ENCODE measurements at regions not wholly inside any gene's neighbourhood (a gene's known extent, or its start where the extent isn't known, plus 50 kb on each side); places are given as distances from the start of the nearest gene placed in this dataset.

DNA sequence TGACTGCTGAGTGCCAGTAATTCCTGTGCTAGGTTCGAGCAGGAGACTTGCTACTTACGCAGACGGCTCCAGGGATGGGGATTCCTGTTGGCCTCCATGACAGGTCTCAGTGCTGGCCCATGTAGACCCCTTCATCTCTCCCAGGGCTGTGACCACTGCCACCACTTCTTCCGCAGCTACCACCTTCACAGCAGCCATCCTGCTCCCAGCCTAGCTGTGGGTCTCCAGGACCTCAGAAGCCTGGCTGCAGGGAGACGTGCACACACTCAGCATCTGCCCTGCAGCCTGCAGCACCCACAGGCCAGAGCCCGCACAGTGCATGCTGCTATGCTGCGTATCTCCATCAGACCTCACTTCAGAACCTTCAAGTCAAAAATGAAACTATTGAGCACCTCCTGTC is 1503.9 kb downstream of the BRD1 start:
- Mint-ChIP-seq H3K27me3 (peaks cover 3 to 7% of the 10 kb centered on the region in 2 donors), H3K4me1 (no peaks in the 10 kb centered on the region), H3K4me3 (no peak overlapping the region), H3K9me3 (peaks cover 2 to 16% (median 9%) of the 10 kb centered on the region in 3 donors), H3K36me3 (no peaks in the 10 kb centered on the region), H3K27ac (no peak overlapping the region)
- H3K4me1 ChIP-seq (ENCODE audit: control insufficient read depth in 1 of 2, extremely low read depth in 1 of 2, insufficient read depth in 2 of 2, low read length in 2 of 2) = no peaks in the 10 kb centered on the region
- H3K9me3 ChIP-seq = no peaks in the 10 kb centered on the region
- WGBS (ENCODE audit: insufficient coverage) = 88% methylated on average over 6 of the region's 7 CpGs
- no peak overlapping the region for H3K4me3 ChIP-seq (ENCODE audit: control insufficient read depth in 1 of 2, extremely low read depth in 1 of 2, low read length in 1 of 2)
- DNase-seq = no peak
- H3K27ac ChIP-seq (ENCODE audit: low read length) = no peak overlapping the region
- no peak for ATAC-seq (replicated peaks in 1 of 4)
- CTCF ChIA-PET = no interaction called here
- H3K36me3 ChIP-seq (ENCODE audit: control insufficient read depth in 2 of 2, extremely low read depth in 1 of 2, insufficient read depth in 1 of 2, low read length in 1 of 2) = no peaks in the 10 kb centered on the region
- peaks cover 0 to 17% of the 10 kb centered on the region in 2 experiments for H3K27me3 ChIP-seq (replicated peaks in 1 of 2; ENCODE audit: control insufficient read depth in 2 of 2, extremely low read depth in 1 of 2, insufficient read depth in 2 of 2, low read length in 1 of 2)
- POLR2A ChIA-PET = no interaction called here

DNA sequence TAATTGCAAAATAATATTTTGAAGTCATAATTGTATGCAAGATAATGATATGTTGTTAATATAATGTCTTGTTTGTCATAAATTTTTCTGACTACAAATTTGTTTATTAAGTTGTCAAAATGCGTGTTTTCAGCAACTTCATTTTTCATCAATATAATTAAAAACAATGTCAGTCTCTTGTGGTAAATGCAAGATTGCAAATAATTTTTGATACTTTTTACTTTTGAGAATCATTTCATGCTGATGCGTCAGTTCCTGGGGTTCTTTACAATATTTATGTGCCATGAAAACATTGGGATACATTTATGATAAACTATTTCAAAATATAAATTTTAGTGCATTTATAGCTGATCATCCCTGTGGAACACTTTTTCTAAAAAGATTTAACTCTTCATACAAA is 1504.8 kb downstream of the BRD1 start:
- Histone ChIP-seq H3K4me3 (ENCODE audit: control insufficient read depth in 1 of 2, extremely low read depth in 1 of 2, low read length in 1 of 2) (no peak overlapping the region), H3K4me1 (ENCODE audit: control insufficient read depth in 1 of 2, extremely low read depth in 1 of 2, insufficient read depth in 2 of 2, low read length in 2 of 2) (no peaks in the 10 kb centered on the region), H3K27me3 (replicated peaks in 1 of 2; ENCODE audit: control insufficient read depth in 2 of 2, extremely low read depth in 1 of 2, insufficient read depth in 2 of 2, low read length in 1 of 2) (peaks cover 0 to 18% of the 10 kb centered on the region in 2 experiments), H3K36me3 (ENCODE audit: control insufficient read depth in 2 of 2, extremely low read depth in 1 of 2, insufficient read depth in 1 of 2, low read length in 1 of 2) (no peaks in the 10 kb centered on the region), H3K27ac (ENCODE audit: low read length) (no peak overlapping the region), H3K9me3 (no peaks in the 10 kb centered on the region)
- H3K9me3 Mint-ChIP-seq = peaks cover 2 to 13% (median 4%) of the 10 kb centered on the region in 3 donors
- H3K27me3 Mint-ChIP-seq = peaks cover 3 to 4% of the 10 kb centered on the region in 2 donors
- DNase-seq (no peak), ATAC-seq (replicated peaks in 1 of 4) (no peak)
- CTCF ChIA-PET = no interaction called here
- no peaks in the 10 kb centered on the region for H3K4me1 Mint-ChIP-seq
- POLR2A ChIA-PET = no interaction called here
- no peak overlapping the region for H3K27ac Mint-ChIP-seq
- no peaks in the 10 kb centered on the region for H3K36me3 Mint-ChIP-seq
- WGBS (ENCODE audit: insufficient coverage) = no CpG with 5 or more reads among the region's 2 CpGs
- no peak overlapping the region for H3K4me3 Mint-ChIP-seq

GRCh38 chr22:48321986-48322545 is 1505.6 kb downstream of the BRD1 start:
- H3K36me3 Mint-ChIP-seq = no peaks in the 10 kb centered on the region
- no peak for ATAC-seq (replicated peaks in 1 of 4)
- Histone ChIP-seq H3K36me3 (ENCODE audit: control insufficient read depth in 2 of 2, extremely low read depth in 1 of 2, insufficient read depth in 1 of 2, low read length in 1 of 2) (no peaks in the 10 kb centered on the region), H3K4me3 (ENCODE audit: control insufficient read depth in 1 of 2, extremely low read depth in 1 of 2, low read length in 1 of 2) (no peak overlapping the region), H3K4me1 (ENCODE audit: control insufficient read depth in 1 of 2, extremely low read depth in 1 of 2, insufficient read depth in 2 of 2, low read length in 2 of 2) (no peaks in the 10 kb centered on the region), H3K9me3 (no peaks in the 10 kb centered on the region), H3K27ac (ENCODE audit: low read length) (no peak overlapping the region), H3K27me3 (replicated peaks in 1 of 2; ENCODE audit: control insufficient read depth in 2 of 2, extremely low read depth in 1 of 2, insufficient read depth in 2 of 2, low read length in 1 of 2) (peaks cover 0 to 18% of the 10 kb centered on the region in 2 experiments)
- POLR2A ChIA-PET = no interaction called here
- H3K27ac Mint-ChIP-seq = no peak overlapping the region
- CTCF ChIA-PET = no interaction called here
- peaks cover 2 to 13% (median 4%) of the 10 kb centered on the region in 3 donors for H3K9me3 Mint-ChIP-seq
- 62% methylated on average over 9 of the region's 9 CpGs for WGBS (ENCODE audit: insufficient coverage)
- H3K4me3 Mint-ChIP-seq = no peak overlapping the region
- H3K4me1 Mint-ChIP-seq = no peaks in the 10 kb centered on the region
- DNase-seq = no peak
- H3K27me3 Mint-ChIP-seq = peaks cover 3 to 4% of the 10 kb centered on the region in 2 donors

DNA sequence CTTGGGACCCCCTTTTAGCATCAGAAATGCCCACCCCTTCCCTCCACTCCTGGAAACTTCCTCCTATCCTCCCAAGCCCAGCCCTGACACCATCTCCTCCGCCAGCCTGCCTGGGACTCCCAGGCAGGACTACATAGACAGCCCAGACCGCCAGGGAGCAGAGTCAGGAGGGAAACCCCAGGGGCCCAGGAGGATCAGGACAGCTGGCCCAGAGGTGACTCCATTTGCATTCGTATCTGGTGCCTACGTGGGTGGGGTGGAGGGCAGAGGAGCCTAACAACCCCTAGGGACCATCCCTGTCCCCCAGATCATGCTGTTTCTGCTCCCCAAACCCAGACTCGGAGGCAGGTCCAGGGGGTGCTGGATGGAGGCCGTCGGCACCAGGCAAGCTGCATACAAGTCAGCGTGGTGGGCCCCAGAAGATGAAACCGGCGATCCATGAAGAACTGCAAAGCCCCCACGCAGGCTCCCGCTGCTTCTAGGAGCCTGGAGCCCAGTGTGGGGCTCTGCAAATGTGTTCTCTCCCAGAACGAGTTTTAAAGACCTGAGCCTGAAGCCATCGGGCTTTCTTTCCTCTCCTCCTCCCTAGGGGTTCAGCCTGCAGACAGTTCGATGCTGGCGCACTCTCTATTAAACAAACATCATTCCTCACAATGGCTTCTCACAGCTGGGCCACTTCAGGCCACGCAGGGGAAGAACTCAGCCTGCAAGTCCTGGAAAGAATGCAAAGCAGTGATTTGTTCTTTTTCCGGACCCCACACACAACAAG is 1506.8 kb downstream of the BRD1 start:
- no peak for ATAC-seq (replicated peaks in 1 of 4)
- Mint-ChIP-seq H3K36me3 (no peaks in the 10 kb centered on the region), H3K27me3 (peaks cover 3 to 4% of the 10 kb centered on the region in 2 donors), H3K27ac (no peak overlapping the region), H3K4me1 (no peaks in the 10 kb centered on the region), H3K4me3 (no peak overlapping the region), H3K9me3 (peaks cover 2 to 13% (median 4%) of the 10 kb centered on the region in 3 donors)
- 76% methylated on average over 15 of the region's 18 CpGs for WGBS (ENCODE audit: insufficient coverage)
- ChIA-PET CTCF (no interaction called here), POLR2A (no interaction called here)
- Histone ChIP-seq H3K4me1 (ENCODE audit: control insufficient read depth in 1 of 2, extremely low read depth in 1 of 2, insufficient read depth in 2 of 2, low read length in 2 of 2) (no peaks in the 10 kb centered on the region), H3K36me3 (ENCODE audit: control insufficient read depth in 2 of 2, extremely low read depth in 1 of 2, insufficient read depth in 1 of 2, low read length in 1 of 2) (no peaks in the 10 kb centered on the region), H3K27ac (ENCODE audit: low read length) (no peak overlapping the region), H3K27me3 (replicated peaks in 1 of 2; ENCODE audit: control insufficient read depth in 2 of 2, extremely low read depth in 1 of 2, insufficient read depth in 2 of 2, low read length in 1 of 2) (peaks cover 0 to 22% of the 10 kb centered on the region in 2 experiments), H3K9me3 (no peaks in the 10 kb centered on the region), H3K4me3 (ENCODE audit: control insufficient read depth in 1 of 2, extremely low read depth in 1 of 2, low read length in 1 of 2) (no peak overlapping the region)
- no peak for DNase-seq

DNA sequence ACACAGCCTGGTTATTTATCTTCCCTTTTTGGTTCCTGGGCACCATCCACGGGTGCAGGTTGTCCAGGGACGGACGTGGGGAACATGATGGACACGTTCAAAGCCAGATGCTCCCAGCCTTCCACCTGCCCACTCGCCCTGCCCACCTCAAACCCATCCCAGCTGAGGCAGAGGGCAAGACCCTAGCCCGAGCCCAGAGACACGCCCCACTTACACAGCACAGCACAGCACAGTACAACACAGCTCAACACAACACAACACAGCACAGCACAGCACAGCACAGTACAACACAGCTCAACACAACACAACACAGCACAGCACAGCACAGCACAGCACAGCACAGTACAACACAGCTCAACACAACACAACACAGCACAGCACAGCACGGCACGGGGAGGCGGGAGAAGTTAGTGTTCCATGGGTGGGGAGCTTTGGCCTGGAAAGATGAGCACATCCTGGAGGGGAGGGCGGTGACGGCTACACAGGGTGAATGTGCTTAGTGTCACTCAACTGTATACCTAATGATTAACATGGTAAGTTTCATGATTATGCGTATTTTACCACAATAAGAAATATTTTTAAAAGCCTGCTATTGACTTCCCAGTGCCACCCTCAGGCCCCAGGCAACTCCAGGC is 1507.5 kb downstream of the BRD1 start:
- Mint-ChIP-seq H3K27ac (no peak overlapping the region), H3K4me1 (no peaks in the 10 kb centered on the region), H3K36me3 (no peaks in the 10 kb centered on the region), H3K27me3 (peaks cover 3 to 4% of the 10 kb centered on the region in 2 donors), H3K4me3 (no peak overlapping the region), H3K9me3 (peaks cover 0 to 13% (median 4%) of the 10 kb centered on the region in 3 donors)
- WGBS (ENCODE audit: insufficient coverage) = 93% methylated on average over 4 of the region's 13 CpGs
- no peaks in the 10 kb centered on the region for H3K9me3 ChIP-seq
- peaks cover 0 to 20% of the 10 kb centered on the region in 2 experiments for H3K27me3 ChIP-seq (replicated peaks in 1 of 2; ENCODE audit: control insufficient read depth in 2 of 2, extremely low read depth in 1 of 2, insufficient read depth in 2 of 2, low read length in 1 of 2)
- ChIA-PET CTCF (no interaction called here), POLR2A (no interaction called here)
- no peak overlapping the region for H3K4me3 ChIP-seq (ENCODE audit: control insufficient read depth in 1 of 2, extremely low read depth in 1 of 2, low read length in 1 of 2)
- no peaks in the 10 kb centered on the region for H3K36me3 ChIP-seq (ENCODE audit: control insufficient read depth in 2 of 2, extremely low read depth in 1 of 2, insufficient read depth in 1 of 2, low read length in 1 of 2)
- no peak overlapping the region for H3K27ac ChIP-seq (ENCODE audit: low read length)
- H3K4me1 ChIP-seq (ENCODE audit: control insufficient read depth in 1 of 2, extremely low read depth in 1 of 2, insufficient read depth in 2 of 2, low read length in 2 of 2) = no peaks in the 10 kb centered on the region
- DNase-seq (no peak), ATAC-seq (replicated peaks in 1 of 4) (no peak)

DNA sequence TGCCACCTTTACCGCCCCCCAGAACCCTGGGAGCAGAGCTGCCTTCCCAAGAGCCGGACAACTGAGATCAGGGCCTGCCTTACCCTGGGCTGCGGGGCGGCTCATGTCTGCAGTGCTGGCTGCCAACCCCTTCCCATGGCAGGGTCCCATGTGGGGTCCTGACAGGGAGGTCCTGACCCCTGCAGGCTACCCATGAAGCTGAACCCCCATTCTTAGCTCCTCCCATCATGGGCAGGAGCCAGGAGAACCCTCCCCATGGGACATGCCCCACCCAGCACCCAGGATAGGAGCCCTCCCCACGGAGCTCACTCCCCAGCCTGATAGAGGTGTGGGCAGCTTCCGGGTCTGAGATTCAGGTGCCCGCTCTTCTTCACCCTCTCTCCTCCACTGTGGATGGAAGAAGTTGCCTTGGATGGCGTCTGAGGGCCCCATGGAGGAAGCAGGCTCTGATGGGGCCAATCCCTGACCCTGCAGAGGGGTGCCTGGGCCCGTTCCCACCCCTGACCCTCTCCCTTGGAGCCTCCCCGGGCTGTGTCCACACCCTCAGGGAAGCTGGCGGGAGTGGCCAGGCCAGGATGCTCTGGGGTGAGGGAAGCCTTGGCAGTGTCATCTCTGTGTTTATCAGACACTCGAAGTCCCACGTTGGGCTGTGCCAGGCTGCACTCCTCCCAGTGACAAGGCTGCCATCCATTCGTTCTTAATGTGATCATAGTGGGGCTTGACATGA is 1508.2 kb downstream of the BRD1 start:
- Histone ChIP-seq H3K27me3 (replicated peaks in 1 of 2; ENCODE audit: control insufficient read depth in 2 of 2, extremely low read depth in 1 of 2, insufficient read depth in 2 of 2, low read length in 1 of 2) (peaks cover 0 to 20% of the 10 kb centered on the region in 2 experiments), H3K4me1 (ENCODE audit: control insufficient read depth in 1 of 2, extremely low read depth in 1 of 2, insufficient read depth in 2 of 2, low read length in 2 of 2) (no peaks in the 10 kb centered on the region), H3K27ac (ENCODE audit: low read length) (no peak overlapping the region), H3K4me3 (ENCODE audit: control insufficient read depth in 1 of 2, extremely low read depth in 1 of 2, low read length in 1 of 2) (no peak overlapping the region), H3K36me3 (ENCODE audit: control insufficient read depth in 2 of 2, extremely low read depth in 1 of 2, insufficient read depth in 1 of 2, low read length in 1 of 2) (no peaks in the 10 kb centered on the region), H3K9me3 (no peaks in the 10 kb centered on the region)
- ATAC-seq (replicated peaks in 1 of 4) (no peak), DNase-seq (no peak)
- ChIA-PET POLR2A (no interaction called here), CTCF (no interaction called here)
- WGBS (ENCODE audit: insufficient coverage) = 76% methylated on average over 7 of the region's 14 CpGs
- Mint-ChIP-seq H3K4me3 (no peak overlapping the region), H3K9me3 (peaks cover 0 to 10% (median 4%) of the 10 kb centered on the region in 3 donors), H3K27ac (no peak overlapping the region), H3K4me1 (no peaks in the 10 kb centered on the region), H3K36me3 (no peaks in the 10 kb centered on the region), H3K27me3 (peaks cover 3 to 4% of the 10 kb centered on the region in 2 donors)

Data from T-cell (primary cell).